ENCODE measurements at regions not wholly inside any gene's neighbourhood (a gene's known extent, or its start where the extent isn't known, plus 50 kb on each side); places are given as distances from the start of the nearest gene placed in this dataset.

DNA sequence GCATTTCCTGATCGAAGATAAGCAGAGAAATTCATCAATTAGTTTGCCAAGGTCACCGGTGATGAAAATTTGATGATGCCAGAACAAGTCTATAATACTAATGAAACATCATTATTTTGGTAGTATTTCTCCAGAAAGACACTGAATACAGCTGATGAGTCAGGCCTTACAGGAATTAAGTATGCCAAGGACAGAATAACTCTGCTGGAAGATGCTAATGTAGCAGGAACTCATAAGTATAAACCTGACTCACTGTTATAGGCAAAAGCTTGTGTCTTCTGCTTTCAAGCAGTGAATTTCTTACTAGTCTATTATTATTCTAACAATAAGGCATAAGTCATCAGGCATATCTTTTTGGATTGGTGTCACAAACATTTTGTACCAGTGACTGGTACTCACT lies 1825.1 kb upstream of the IGFBP7 start:
- DNase-seq, result no peak

DNA sequence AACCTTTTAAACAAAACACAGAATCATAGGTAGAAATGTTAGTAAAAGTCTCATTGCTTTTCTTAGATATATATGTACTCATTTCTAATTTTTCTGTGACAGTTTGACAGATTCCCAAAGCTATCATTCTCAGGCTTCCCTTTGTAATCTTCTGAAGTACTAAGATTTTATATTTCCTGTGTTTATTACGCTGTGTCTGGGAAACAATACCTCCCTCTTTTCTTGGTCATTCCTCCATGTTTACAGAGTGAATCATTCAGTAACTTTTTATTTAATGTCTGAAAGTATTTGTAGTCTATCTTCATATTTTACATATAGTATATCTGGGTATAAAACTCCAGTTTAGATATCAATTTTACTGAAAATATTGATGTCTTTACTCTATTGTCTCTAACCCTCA lies 1826.3 kb upstream of the IGFBP7 start:
- no peak for DNase-seq

DNA sequence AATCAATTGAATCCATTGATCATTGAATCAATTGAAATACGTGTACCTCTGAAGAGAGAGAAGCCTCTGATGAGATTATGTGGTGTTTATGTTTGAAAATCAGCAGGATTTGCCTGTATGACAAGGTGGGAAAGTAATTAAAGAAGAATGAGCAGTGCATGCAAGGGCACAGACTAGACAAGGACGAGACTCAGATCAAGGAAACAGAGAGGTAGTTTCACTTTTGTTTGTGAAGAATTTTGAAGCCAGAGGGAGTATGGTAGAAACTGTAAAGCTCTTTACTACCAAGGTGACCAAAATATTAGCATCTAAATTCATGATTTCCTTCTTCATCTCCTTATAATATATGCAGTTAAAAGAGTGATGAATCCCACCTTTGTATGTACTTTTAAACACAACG lies 1830.0 kb upstream of the IGFBP7 start:
- DNase-seq, result no peak

DNA sequence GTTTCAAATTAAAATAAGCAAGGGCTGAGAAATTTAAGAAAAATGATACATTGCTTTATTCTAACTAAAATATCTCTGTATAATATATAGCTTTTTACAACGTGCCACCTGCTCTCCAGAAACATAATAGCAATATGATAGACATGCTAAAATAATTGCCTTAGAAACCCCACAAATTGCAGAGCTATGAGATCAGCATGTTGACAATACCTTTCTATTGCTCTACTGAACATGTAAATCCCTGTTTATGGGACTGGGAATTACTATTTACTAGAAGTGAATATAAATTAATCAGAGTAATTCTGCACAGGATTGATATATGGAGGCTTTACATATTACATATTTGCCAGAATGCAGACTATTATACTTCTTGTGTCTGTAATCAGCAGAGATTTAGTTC lies 1831.1 kb upstream of the IGFBP7 start:
- DNase-seq, result no peak

DNA sequence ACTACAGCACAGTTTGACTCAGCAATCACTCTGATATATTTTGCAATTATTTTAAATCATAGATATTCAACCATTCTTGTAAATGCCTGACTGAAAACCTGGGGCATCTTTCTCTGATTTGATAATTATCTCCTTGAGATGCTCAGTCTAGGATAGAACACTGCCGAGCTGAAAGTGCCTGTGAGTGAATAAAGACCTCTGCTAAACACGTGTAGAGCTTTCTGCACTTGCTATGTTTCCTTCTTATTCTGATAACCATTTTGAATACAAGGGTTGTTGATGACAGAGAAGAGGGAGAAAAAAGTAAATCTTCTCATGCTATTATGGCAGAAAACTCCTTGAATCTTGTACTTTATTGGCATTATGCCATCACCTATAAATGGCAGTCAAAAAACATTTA lies 1843.4 kb upstream of the IGFBP7 start:
- DNase-seq, result no peak

- no peak for DNase-seq
Measured at GRCh38 chr4:58957711-58958110, 1847.5 kb upstream of the IGFBP7 start.

GRCh38 chr4:58961283-58961682 lies 1851.1 kb upstream of the IGFBP7 start:
- no peak for DNase-seq

- DNase-seq, result no peak
Measured at GRCh38 chr4:58961925-58962324, 1851.7 kb upstream of the IGFBP7 start.

GRCh38 chr4:58962424-58962823 lies 1852.2 kb upstream of the IGFBP7 start:
- DNase-seq, result no peak

- no peak for DNase-seq
Measured at GRCh38 chr4:58981828-58982227, 1871.6 kb upstream of the IGFBP7 start.

- DNase-seq, result no peak
Measured at GRCh38 chr4:58983887-58984286, 1873.7 kb upstream of the IGFBP7 start.

- DNase-seq, result no peak
Measured at GRCh38 chr4:59002148-59002547, 1892.0 kb upstream of the IGFBP7 start.

DNA sequence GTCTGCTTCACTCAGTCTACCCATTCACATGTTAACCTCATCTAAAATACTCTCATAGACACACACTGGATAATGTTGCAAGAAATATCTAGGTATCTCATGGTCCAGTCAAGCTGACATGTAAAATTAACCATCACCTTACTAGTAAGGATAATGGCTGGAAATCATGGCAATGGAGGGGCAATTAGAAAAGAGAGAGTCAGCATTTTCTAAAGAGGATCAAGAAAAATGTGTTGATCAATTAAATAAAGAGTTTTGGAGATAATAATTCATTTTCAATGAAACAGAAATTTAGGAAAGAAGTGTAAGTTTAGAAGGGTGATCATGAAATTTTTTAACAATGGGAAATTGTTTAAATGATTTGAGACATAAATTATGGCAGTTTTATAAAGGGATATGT lies 1914.1 kb upstream of the IGFBP7 start:
- no peak for DNase-seq

GRCh38 chr4:59037812-59038211 lies 1927.6 kb upstream of the IGFBP7 start:
- DNase-seq, result no peak

GRCh38 chr4:59039046-59039445 lies 1928.9 kb upstream of the IGFBP7 start:
- no peak for DNase-seq

GRCh38 chr4:59044286-59044900 lies 1934.2 kb upstream of the IGFBP7 start:
- DNase-seq, result no peak

DNA sequence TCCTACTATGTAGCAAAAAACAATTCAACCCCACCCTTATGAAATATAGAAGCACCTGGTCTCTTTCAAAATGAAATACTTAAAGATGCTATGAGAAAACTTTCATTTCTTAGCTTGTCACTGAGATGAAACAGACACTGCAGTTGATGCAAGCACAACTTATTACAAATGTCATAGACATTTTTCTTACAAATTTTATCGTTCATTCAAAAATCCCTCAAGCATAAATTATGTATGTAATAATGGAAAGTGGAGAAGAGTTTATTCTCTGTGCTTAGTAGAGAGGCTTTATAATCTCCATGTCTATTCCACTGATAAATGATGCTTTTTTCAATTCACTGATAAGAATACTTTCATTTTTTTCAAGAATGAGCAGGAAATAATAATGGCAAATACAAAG lies 1943.9 kb upstream of the IGFBP7 start:
- no peak for DNase-seq

DNA sequence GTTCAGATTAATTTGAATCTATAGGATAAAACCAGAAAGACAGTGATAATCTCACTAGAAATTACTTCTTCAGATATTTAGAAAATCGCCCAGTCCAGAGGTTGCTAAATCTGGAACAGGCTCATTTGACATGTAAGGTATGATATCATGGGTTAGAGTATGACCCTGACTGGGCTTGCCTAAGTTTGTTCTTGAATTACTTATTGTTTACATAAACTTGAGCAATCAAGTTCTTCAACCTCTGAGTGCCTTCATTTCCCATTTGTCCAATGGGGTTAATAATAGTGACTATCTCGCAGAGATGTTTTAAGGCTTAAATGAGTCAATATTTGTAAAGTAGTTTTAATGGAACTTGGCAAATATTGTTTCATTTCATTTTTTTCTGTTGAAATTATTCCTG lies 1947.6 kb upstream of the IGFBP7 start:
- DNase-seq, result no peak

- no peak for DNase-seq
Measured at GRCh38 chr4:59058543-59058942, 1948.4 kb upstream of the IGFBP7 start.

GRCh38 chr4:59060002-59060846 lies 1950.0 kb upstream of the IGFBP7 start:
- no peak for DNase-seq

DNA sequence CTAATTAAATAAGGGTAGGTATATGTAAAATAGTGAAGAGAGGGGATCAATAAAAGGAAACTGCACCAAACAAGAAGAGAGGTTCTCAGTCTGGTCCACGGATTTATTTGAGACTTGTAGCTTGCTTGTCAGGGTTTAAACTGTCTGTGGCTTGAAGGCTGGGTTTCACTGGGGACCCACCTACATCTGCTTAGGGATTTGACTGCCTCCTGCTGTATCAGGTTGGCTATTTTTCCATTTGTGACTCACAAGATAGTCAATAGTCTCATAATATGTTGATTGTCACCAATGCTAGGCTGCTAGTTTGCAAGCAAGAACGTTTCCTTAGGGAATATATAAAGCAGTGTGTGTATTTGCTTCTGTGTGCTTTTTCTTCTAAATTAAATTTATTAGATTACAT lies 1950.7 kb upstream of the IGFBP7 start:
- no peak for DNase-seq

- DNase-seq, result no peak
Measured at GRCh38 chr4:59063015-59063720, 1953.0 kb upstream of the IGFBP7 start.

DNA sequence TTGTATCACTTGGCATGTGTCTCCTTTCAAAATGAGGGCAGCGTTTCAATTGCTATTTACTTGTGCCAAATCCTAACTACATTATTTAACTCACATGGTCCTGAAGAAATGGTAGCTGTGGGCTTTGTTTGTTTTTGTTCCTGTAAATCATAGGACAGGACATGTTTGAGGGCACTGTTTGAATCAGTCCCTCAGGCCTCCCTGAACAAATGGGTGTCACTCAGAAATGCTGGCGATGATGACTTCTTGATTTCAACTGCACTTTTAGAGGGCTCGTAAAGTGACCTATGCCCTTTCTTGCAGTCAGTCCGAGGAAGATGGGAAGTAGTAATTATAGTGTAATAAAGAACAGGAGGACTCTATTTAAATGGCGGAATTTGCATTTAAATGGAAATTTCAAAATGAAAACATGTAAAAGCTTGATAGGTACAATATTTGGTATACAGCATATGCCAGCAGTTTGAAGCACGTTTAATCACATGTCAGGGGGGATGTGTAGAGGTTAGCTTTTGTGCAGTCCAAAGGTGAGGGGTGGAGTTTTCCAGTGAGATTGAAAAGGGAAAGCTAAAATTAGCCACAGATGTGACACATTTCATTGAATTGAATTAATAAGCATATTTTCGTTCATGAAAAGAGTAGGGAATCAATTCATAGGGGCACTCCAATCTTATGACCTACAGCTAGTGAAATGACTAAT lies 1958.7 kb upstream of the IGFBP7 start:
- DNase-seq, result no peak

DNA sequence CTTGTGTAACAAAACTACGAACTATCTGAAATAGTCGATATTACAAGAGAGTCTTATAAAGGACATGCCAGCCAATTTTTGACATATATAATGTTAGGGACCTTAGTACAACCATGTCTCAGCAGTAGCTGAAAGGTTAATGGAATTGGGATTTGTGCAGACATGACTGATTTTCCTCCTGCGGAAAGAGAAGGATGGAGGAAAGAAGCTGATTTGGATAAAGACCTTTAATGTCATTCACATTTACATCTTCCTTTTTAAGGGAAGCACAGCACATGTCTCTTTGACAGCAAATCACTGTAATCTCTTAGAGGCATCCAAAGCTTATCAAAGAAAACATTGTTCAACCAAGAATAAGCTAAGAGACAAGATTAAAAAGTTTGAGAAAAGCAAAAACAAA lies 1976.2 kb upstream of the IGFBP7 start:
- DNase-seq, result no peak
